IPS DF 4.7 (cell line): ENCODE measurements at regions not wholly inside any gene's neighbourhood (a gene's known extent, or its start where the extent isn't known, plus 50 kb on each side); places are given as distances from the start of the nearest gene placed in this dataset.

Experiments
- DNase-seq: peaks from one replicate; pipeline ENCODE4 v3.0.0-alpha.2; 2013; ENCODE audit warnings: low spot score; ENCODE audit errors: extremely low read depth

DNA sequence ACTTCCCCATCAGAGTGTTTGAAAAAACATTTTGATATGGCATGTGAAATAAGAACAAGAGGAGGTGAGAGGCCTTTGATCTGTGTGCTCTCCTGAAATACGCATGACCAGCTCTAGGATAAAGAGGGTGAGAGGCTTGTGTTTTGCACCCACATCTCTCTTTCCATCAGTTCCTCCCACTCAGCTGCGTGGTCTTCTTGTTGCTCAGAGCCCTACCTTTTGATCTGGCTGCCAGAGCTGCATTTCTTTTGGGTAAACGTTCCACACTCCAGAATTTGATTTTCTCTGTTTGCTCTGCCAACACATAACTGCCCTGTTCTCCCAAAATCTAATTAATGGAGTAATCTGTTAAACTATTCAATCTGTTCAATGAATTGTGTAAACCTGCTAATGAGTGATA, 72.0 kb upstream of the FN1 start:
- DNase-seq, result no peak

DNA sequence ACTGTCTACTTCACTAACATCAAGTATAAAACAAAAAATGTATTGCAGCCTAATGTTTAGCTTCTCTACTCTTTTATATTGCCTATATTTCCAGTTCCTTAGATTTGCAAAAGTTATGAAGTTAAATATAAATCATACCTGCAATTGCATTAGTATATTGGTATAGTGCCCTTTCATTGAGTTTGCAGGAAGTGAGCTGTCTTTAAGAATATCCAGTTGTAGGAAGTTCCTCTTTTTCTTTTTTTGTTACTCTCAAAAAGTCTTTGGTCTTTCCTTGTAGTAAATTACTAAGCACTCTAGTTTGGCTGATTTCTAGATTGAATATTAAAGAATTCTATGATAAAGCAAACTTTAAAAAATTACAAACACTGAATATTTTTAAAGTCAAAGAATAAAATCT, 71.3 kb upstream of the FN1 start:
- no peak for DNase-seq

DNA sequence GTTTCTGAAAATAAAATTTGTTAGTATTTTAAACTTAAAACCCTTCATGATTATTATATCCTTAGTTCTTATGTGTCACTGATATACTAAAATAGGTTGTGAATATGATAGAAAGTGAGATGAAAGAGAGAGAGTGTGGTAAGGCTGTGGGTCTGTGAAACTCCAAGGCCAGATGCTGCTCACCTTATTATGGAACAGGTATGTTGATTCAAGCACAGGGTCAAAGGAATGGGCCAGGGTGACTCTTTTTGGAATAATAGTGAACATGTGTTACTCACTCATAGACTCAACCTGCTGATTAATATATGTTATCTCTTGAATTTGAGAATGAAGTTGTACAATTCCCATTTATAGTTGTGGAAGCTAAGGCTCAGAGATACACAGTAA, 70.7 kb upstream of the FN1 start:
- no peak for DNase-seq

DNA sequence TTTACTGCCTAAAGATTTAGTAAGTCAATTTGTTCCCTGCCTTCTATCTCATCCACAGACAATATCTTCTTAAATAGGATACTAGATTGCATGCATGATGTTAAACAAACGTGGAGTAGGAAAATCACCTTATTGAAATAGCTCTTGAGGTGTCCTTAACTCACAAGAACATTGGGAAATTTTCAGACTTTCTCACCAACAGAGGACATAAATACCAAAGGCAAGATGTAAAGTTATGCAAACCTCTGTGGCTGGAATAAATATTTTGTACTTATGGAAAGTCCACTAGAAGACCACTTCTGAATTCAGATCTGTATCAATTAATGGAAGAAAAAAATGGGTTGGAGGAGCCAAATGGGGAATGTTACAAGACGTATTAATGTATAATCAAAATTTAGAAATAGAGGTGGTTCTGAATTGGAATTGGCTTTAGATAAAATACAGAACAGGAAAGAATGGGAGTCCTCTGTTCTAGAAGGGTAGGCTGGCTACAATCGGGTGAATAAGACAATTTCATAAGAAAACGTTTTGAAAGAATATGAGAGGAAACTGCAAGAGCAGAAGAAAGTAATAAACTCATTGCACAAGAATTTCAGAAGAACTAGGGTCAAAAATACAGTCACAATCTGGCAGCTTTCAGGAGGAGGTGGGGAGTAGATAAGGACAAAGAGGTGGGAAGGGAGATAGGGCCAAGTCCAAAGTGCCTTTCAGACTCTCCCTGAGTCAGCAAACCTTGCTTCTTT, 69.3 kb upstream of the FN1 start:
- DNase-seq, result no peak

DNA sequence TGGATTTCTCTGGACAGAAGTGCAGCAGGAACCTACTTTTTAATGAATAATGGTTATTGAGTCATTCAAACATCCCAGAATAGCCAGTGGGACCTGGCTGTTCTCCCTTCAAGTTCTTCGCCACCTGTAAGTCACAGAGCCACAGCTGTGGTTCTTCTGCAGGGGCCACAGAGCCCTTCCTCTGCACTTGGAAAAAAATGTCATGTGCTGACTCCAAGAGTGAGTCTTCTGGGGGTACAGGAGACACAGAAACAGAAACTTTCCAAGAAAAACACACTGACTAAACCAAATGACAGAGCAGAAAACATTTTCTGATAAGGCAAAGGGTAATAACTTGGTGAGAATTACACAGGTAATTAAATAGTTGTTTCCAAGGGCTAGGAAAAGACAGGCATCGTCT, 68.7 kb upstream of the FN1 start:
- no peak for DNase-seq

DNA sequence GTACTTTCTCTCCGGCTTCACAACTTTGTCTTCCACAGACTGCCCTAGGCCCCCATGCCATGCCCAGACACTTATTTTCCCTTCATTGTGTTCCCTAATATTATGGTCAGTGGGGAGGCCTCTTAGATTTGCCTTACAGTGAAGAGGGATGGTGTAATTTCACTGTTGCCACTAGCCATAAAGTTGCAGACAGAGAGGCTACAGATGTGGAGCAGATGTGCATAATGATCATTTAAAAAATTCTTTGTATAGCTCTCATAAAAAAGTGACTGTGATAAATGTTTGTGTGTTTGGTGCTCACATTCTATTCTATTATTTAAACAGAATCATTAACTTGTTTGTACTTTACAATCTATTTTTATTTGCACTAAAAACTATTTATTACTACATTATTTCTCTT, 67.5 kb upstream of the FN1 start:
- no peak for DNase-seq

DNA sequence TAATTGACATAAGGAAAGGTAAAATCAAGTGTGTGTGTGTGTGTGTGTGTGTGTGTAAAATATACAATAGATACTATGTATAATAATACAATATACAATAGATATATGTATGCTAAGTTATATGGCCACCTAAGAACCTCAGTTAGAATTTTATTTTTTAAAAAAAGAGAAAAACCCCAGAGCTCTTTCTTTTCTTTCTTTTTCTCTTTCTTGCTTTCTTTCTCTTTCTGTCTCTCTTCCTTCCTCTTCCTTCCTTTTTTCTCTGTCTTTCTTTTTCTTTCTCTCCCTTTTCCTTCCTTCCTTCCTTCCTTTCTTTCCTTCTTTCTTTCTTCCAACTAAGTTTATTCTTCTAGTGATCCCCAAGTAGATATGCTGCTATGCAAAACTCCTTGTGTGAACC, 64.6 kb upstream of the FN1 start:
- no peak for DNase-seq

DNA sequence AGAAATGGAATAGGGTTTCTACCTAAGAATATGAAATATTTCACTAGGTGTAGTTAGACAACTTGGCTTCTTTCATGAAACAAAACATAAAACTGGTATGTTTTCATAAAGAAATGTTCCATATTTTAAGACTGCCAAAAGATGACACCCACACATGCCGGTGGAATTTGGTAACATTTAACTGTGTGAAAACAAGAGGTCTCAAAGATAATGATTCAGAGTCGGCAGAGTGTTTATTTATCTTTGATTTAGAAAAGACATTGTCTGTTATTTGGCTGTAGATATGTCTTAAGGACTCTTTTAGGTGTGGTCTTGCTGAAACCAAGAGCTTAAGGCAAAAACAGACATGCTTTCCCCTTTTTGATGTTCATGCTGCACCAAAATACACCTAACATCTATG, 63.5 kb upstream of the FN1 start:
- DNase-seq, result no peak

DNA sequence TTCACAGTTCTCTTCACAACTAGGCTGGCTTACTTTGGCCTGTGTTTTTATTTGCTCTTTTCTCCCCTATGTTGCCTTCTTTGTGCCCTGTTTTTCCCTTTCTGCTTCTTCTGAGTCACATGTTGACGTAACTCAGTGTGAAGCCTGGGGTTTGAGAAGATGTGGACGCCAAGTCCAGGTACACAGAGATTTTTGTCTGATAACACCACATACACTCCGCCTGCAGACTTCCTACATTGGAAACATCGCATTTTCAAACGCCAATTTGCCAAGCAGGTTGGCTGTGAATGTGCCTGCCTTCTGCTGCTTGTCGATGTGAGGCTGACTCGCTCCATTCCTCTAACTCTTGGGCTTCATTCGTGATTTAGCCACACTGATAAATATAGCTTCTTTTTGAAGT, 62.6 kb upstream of the FN1 start:
- DNase-seq, result no peak

DNA sequence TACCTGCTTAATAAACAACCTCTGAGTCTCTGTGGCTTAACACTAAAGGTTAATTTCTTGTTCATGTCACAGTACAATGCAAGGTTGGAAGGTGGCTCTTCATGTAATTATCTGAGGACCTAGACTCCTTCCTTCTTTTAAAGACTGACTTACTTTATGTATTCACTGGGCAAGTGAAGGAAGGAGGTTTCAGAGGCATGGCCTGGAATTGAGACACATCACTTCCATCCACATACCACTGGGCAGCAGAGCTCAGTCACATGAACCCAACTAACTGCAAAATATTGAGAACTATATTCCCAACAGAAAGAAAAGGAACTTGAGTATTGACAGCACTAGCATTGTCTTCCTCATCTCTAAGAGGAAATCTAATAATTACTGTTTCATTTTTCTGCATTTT, 57.5 kb upstream of the FN1 start:
- no peak for DNase-seq

DNA sequence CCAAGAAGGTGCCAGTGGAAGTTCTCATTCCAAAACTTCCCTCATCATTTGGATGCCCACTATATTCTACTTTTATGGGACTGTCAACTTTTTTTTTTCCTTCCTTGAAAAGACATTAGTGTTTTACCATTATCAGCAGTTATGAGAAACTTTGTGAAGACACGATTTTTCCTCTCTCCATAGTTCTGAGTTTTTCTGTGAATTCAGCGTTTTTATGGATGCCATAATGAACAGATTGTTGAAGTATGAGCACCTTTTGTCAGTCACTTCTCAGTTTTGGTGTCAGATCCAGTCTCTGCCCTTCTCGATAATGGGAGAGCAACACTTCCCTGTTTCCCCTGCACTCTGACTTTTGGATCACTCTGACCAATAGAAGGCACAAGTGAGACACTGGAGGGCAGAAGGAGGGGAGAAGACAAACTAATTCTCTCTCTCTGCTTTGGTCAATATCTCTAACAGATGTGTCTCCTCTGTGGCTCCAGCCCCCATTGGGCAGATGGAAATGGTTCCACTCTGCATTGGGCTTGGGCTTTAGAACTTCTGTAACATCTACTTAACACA, 53.5 kb upstream of the FN1 start:
- DNase-seq, result no peak

DNA sequence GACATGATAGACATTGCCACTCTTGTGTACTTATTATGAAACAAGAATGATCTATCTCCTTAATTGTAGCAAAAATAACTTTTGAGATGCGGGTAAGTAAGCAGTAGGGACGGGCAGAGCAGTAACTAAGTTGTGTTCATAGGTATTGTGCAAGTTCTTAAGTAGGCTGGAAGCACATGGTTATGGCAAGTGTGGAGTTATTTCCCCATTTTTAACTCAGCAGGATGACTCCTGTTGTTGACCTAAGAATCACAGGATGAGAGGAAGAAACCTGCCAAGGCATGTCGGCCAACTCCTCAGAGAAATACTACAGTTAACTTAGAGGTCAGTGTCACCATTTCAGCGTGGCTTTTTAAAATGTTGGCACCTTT, 51.1 kb upstream of the FN1 start:
- DNase-seq, result no peak

DNA sequence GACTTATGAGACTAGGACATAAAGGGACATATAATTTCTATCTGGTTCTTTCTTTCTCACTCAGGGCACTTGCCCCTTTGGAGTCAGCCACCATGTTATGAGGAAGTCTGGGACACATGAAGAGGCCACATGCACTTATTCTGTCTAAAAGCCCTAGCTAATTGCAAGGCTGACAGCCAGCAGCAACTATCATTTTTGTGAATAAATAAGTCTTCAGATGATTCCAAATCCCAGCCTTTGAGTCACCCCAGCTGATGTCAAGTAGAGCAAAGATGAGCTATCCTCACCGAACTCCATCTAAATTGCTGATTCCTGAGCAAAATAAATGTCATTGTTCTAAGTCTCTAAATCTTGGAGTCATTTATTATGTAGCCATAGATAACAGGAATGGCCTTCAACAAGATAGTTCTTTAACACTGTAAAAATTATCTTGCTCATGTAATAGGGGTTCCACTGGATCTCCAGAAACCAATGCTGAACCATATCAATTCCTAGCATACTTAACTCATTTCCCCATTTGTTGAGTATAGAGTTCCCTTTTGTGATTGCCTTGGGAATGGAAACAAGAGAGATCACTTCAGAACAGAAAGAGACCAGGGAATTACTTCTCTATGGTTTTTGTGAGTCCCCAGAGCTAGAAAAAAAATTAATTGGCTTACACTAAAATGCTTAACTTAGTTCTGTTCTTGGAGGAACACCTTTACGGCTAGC, 50.6 kb upstream of the FN1 start:
- no peak for DNase-seq
